GM19025 (cell line): ENCODE measurements at regions not wholly inside any gene's neighbourhood (a gene's known extent, or its start where the extent isn't known, plus 50 kb on each side); places are given as distances from the start of the nearest gene placed in this dataset.

ENCODE experiments used
- ATAC-seq: cut with Tn5 transposase; IDR thresholded peaks from one replicate; pipeline ENCODE4 v1.9.1; 2021; ENCODE audit warnings: mild to moderate bottlenecking, low read depth, moderate library complexity; ENCODE audit not compliant: unreplicated experiment

DNA sequence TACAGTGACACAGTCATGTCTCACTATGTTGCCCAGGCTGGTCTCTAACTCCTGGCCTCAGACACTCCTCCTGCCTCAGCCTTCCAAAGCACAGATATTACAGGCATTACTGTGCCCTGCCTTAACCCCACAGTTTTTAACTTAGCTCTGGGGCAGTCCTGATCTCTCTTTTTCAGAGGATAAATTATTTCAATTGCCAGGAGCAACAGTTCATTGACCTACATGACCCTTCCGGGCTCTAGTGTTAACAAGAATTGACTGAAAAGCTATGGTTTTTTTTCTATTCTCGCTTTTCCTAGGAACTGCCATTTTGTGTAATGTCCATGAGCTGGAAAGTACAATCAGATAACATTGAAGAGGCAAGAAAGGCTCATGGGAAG is 92.8 kb downstream of the HNRNPLL start:
- no peak for ATAC-seq

DNA sequence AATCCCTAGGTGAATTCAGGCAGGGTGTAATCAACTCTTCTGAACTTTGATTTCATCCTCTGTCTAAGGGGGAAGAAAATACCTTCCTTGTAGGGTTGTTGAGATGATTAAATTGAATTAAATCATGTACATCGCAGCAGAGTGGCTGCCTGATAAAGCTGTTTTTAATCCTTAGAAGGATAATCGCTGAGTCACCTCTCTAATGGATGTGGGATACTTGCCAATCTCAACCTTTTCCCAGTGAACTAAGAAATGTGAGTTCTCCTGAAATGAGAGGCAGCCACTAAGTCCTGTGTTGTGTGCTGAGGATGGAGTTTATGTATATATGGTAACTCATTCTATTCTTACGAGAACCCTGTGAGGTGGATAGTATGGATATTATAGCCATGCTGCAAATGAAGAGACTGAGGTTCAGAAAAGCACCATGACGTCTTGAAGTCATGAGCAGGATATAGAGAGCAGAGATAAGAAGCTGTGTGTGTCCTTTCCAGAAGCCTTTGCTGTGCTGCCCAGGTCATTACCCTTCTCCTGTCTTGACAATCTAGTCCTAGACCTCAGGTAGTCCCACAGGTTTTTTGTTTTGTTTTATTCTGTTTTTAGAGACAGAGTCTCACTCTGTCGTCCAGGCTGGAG is 93.3 kb downstream of the HNRNPLL start:
- no peak for ATAC-seq

GRCh38 chr2:38508311-38509039 is 94.3 kb downstream of the HNRNPLL start:
- ATAC-seq = no peak

DNA sequence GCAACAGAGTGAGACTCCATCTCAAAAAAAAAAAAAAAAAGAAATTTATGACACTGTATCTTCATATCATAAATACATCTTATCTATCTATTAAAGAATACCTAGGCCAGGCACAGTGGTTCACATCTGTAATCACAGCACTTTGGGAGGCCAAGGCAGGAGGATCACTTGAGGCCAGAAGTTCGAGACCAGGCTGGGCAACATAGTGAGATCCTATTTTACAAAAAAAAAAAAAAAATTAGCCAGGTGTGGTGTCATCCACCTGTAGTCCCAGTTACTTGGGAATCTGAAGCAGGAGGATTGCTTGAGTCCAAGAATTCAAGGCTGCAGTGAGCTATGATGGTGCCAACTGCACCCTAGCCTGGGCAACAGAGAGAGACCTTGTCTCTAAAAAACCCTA is 95.0 kb downstream of the HNRNPLL start:
- no peak for ATAC-seq

DNA sequence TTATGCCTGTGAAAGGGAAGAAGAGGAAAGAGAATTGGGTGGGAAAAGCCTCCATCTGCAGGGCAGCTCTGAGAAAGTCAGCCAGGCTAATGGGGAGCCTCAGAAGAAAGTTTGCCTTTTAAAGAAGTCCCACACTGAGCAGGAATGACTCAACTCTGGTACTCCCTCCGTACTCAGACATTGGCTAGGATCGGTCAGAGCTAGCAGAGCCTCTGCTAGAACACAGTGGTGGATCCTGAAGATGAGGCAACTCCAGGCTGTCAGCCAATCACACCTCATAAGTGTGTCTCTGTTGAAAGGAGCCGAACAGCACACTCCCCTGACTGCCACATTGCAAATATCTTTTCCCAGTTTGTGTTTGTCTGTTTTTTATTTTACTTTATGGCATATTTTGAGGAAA is 96.9 kb downstream of the HNRNPLL start:
- no peak for ATAC-seq

- no peak for ATAC-seq
Observed at GRCh38 chr2:38504169-38504568, 98.6 kb downstream of the HNRNPLL start.

DNA sequence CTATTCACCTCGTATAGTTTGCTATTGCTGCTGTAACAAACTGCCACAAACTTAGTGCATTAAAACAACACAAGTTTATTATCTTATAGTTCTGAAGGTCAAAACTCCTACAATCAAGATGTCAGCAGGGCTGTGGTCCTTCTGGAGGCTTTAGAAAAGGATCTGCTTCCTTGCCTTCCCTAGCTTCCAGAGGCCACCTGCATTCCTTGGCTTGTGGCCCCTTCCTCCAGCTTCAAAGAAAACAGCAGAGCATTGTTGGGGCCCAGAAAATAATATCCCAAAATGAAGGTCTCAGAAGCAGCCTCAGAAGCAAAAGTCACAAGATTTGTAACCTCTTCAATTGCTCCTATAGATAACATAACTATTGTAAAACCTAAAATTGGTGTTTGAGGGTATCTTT is 100.6 kb downstream of the HNRNPLL start:
- no peak for ATAC-seq

DNA sequence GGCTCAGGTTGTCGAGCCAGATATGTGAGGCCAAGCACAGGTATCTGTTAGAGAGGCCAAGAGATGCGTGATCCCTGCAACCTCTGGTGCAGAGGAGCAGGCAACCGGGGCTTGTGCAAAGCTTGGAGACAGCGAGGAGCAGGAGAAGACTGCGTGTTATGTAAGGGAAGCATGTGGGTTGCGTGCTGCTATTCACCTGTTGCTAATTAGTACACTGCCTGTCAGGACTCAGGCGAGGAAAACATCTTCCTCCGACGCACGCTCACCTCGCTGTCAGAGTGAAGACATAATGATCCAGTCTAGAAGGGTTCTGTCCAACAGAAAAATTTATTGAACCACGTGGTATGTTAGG is 102.5 kb downstream of the HNRNPLL start:
- ATAC-seq = no peak

DNA sequence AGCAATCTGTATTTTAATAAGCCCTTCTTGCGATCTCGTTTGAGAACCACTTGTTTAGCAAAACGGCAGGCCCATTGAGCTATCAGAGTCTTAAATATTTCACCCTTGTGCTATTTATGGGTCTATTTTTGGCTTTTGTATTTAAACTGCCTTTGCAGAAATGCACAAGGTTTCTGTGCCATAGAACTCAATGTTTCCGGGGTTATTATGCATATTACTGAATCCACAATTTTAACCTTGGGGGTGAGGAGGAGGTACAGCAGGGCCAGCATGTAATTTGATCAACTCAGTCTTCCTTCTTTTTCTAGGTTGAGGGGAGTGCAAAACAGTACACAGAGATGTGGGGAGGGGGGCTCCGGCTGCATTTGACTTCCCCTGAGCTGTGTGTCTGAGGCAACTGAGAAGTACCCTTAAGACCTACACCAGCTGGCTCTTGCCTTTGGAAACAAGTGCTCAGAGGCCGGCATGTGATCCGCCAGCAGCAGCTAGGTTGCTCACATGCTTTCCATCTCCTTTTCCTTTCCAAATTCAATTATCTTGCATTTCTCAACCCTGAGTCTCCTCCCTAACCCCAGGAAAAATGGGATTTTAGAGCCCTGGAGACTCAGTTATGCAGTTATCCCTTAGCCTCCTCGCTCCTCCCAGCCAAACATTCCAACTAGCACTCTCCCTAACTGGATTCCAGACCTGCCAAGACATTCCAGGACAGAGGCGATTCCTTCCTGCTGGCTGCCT is 103.0 kb downstream of the HNRNPLL start:
- ATAC-seq = no peak

GRCh38 chr2:38498045-38498481 is 104.7 kb downstream of the HNRNPLL start:
- no peak for ATAC-seq

DNA sequence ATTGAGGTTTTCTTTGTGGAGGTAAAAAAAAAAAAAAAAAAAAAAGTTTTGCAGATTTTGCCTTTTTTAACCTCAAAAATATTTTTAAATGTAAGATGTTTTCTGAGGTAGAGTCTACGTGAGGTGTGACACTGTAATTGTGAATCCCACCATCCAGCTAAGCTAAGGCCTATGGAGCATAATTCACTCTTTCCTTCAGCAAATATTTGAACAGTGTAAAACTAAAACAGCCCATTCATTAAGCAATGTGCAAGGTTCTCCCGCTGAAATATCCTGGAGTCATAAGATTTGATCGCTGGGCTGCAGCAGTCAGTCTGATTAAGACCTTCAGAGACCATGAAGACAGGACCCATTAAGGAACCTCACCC is 105.1 kb downstream of the HNRNPLL start:
- ATAC-seq = no peak

- no peak for ATAC-seq
Observed at GRCh38 chr2:38496927-38497669, 105.6 kb downstream of the HNRNPLL start.

DNA sequence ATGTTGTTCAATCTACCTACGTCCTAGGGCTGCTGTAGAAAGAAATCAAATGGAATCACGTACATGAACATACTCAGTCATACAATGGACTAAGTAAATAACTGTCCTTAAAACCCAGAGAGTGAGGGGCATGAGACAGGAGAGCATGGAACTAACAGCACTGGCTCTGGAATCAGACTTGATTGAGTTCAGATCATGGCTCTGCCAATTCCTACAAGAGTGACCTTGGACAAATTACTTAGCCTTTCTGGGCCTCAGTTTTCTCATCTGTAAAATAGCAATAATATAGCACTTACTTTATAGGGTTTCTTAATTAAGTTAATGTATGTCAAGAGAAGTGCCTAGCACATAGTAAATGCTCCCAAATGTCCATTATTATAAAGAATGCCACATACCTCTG is 106.8 kb downstream of the HNRNPLL start:
- ATAC-seq = no peak

DNA sequence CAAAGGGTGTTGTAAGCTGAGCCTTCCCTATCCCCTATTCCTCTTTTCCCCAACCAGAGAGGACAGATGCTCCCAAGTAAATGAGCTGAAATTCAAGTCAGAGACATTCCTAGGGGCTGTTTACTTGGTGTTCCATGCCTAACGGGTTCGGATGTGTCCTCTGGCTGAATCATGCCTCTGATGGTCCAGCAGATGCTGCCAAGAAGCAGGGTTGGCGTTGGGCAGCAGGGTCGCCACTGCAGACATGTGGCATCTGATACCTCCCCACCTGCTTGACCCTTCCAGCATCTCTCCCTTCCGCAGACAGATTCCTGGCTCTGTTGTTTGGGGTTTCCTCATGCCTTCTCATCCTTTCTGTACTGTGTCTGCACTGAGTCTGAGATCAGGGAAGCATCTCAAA is 108.3 kb downstream of the HNRNPLL start:
- no peak for ATAC-seq

GRCh38 chr2:38492042-38492615 is 110.6 kb downstream of the HNRNPLL start:
- ATAC-seq = no peak

GRCh38 chr2:38491436-38491835 is 111.3 kb downstream of the HNRNPLL start:
- ATAC-seq = no peak

GRCh38 chr2:38489846-38490245 is 112.8 kb upstream of the ATL2 start:
- ATAC-seq = no peak

- no peak for ATAC-seq
Observed at GRCh38 chr2:38487852-38488251, 110.8 kb upstream of the ATL2 start.

GRCh38 chr2:38486213-38487026 is 109.3 kb upstream of the ATL2 start:
- ATAC-seq = no peak

DNA sequence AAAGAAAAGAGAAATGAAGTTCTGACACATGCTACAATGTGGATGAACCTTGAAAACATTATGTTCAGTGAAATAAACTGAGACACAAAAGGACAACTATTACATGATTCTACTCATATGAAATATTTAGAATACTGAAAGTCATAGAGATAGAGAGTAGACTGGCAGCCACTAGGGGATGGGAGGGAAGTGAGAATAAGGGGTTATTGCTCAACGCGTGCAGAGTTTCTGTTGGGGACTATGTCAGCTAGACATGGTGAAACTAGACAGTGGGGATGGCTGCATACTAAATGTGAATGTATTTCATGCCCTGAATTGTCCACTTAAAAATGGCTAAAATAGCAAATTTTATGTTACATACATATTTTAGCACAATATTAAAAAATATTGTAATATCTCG is 108.7 kb upstream of the ATL2 start:
- ATAC-seq = peak; percentile 64
